Kidney epithelial cell (primary cell): ENCODE measurements at regions not wholly inside any gene's neighbourhood (a gene's known extent, or its start where the extent isn't known, plus 50 kb on each side); places are given as distances from the start of the nearest gene placed in this dataset.

ENCODE experiments used
- DNase-seq: peaks from one replicate; pipeline ENCODE4 v3.0.0-alpha.2; 2010; ENCODE audit warnings: low read depth
- H3K27me3 ChIP-seq: 2 replicates; pipeline ENCODE4 v1.6.0; 2011; ENCODE audit warnings: low read length; ENCODE audit not compliant: control insufficient read depth, insufficient read depth
- H3K36me3 ChIP-seq: 2 replicates; pipeline ENCODE4 v1.5.1; 2011; ENCODE audit warnings: low read length; ENCODE audit not compliant: control insufficient read depth, insufficient read depth
- H3K4me3 ChIP-seq: 2 replicates; pipeline ENCODE4 v1.5.1; 2011; ENCODE audit warnings: low read depth, mild to moderate bottlenecking, control low read depth, low read length
- TF ChIP-seq, protein P1 (sequence below): IDR thresholded peaks from 2 replicates; pipeline ENCODE4 v1.5.1; 2011; ENCODE audit warnings: mild to moderate bottlenecking, moderate library complexity, low read length, control low read depth, inconsistent platforms; ENCODE audit not compliant: insufficient read depth, poor library complexity, severe bottlenecking

DNA sequence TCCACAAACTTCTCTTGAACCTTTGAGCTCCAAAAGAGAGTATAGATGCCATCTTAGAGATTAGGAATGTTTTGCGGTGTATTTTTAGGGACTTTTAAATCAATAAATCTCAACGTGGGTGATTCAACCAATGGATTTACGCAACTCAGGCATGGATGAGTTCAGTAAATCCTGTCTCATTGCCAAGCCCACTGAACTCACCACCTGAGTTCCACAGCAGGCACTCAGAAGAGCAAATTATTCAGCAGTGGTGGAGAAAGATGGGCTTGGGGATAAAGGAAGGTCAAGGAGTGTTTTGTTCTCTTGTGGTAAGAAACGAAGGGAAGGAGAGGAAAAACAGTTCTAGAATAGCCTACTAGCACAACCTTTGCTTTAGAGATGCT, 68.7 kb upstream of the HMGA2 start:
- H3K36me3 ChIP-seq: no peaks in the 10 kb centered on the region
- H3K4me3 ChIP-seq: no peak overlapping the region
- DNase-seq: no peak
- H3K27me3 ChIP-seq: no peaks in the 10 kb centered on the region
- TF ChIP-seq, protein P1, sequence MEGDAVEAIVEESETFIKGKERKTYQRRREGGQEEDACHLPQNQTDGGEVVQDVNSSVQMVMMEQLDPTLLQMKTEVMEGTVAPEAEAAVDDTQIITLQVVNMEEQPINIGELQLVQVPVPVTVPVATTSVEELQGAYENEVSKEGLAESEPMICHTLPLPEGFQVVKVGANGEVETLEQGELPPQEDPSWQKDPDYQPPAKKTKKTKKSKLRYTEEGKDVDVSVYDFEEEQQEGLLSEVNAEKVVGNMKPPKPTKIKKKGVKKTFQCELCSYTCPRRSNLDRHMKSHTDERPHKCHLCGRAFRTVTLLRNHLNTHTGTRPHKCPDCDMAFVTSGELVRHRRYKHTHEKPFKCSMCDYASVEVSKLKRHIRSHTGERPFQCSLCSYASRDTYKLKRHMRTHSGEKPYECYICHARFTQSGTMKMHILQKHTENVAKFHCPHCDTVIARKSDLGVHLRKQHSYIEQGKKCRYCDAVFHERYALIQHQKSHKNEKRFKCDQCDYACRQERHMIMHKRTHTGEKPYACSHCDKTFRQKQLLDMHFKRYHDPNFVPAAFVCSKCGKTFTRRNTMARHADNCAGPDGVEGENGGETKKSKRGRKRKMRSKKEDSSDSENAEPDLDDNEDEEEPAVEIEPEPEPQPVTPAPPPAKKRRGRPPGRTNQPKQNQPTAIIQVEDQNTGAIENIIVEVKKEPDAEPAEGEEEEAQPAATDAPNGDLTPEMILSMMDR: no peak

DNA sequence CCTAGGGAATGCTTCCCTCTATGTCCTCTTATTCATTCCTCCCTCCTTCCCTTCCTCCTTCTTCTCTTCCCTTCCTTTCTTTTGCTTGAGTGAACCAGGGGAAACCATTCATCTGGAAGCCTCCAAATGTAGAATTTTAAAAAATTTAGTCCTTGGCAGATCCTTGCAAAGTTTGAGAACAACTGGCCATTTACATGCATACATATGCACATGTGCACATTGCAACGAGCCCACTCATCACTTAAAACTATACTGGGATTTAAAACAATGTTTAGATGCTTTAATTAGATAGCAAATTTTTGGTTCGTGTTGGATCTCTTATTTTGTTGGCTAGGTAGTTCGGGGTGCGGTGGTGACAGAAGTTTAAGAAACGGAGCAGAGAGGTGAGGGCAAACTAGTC, 68.0 kb upstream of the HMGA2 start:
- Histone ChIP-seq H3K36me3 (no peaks in the 10 kb centered on the region), H3K27me3 (no peaks in the 10 kb centered on the region), H3K4me3 (no peak overlapping the region)
- TF ChIP-seq, protein P1: no peak
- DNase-seq: no peak

DNA sequence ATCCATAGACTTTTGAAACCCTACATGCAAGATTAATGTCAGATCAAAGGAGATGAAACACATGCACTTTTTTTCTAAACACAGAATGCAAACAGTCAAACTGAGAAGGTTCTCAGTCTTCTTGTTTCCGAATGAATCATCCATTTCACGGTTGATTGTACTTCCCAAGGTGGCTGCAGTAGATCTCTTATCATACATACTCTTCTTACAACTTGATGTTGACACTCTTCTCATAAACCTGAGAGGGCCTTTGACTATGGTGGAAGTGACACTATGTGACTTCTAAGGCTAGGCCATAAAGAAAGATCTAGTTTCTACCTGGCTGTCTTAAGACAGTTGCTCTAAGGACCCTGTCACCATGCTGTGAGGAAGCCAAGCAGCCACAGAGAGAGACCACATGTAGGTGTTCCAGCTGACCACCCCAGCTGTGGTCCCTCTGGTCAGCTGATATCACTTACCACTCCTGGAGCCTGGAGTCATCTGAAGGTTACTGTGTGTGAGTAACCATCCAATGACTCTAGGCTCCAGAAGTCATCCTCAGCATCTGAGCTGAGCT, 67.2 kb upstream of the HMGA2 start:
- DNase-seq: no peak
- no peaks in the 10 kb centered on the region for H3K36me3 ChIP-seq
- no peaks in the 10 kb centered on the region for H3K27me3 ChIP-seq
- TF ChIP-seq, protein P1: no peak
- no peak overlapping the region for H3K4me3 ChIP-seq

DNA sequence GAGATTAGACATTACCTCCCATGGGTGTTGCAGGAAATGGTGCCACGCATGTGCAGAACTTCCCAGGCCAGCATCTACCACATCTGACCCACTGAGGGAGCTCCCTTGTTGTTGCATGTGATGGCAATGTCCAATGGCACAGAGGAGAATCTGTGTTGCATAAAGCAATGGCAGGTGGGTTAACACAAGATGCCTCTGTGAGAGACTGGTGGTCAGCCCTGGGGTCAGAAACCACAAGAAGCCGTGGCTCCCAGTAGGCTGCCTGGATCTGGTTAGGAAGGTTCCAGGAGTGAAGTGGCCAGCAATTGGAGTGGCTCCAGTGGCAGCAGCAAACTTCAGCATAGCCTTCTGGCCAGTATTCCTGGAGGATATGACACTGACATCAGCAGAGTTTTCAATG, 65.9 kb upstream of the HMGA2 start:
- TF ChIP-seq, protein P1: no peak
- Histone ChIP-seq H3K27me3 (no peaks in the 10 kb centered on the region), H3K4me3 (no peak overlapping the region), H3K36me3 (no peaks in the 10 kb centered on the region)
- no peak for DNase-seq

- no peak for DNase-seq
- TF ChIP-seq, protein P1: no peak
- no peaks in the 10 kb centered on the region for H3K27me3 ChIP-seq
- H3K4me3 ChIP-seq: no peak overlapping the region
- H3K36me3 ChIP-seq: no peaks in the 10 kb centered on the region
Observed at GRCh38 chr12:65759735-65760134, 64.5 kb upstream of the HMGA2 start.

GRCh38 chr12:65761301-65761700, 63.0 kb upstream of the HMGA2 start:
- DNase-seq: no peak
- TF ChIP-seq, protein P1: no peak
- Histone ChIP-seq H3K4me3 (no peak overlapping the region), H3K36me3 (no peaks in the 10 kb centered on the region), H3K27me3 (no peaks in the 10 kb centered on the region)
